ENCODE measurements at regions not wholly inside any gene's neighbourhood (a gene's known extent, or its start where the extent isn't known, plus 50 kb on each side); places are given as distances from the start of the nearest gene placed in this dataset.

GRCh38 chr7:156024201-156024600, 211.9 kb upstream of the SHH start:
- Mint-ChIP-seq H3K36me3 (ENCODE audit: insufficient read depth, unreplicated experiment) (no peaks in the 10 kb centered on the region), H3K27me3 (ENCODE audit: insufficient read depth, unreplicated experiment) (peaks cover 3% of the 10 kb centered on the region), H3K27ac (ENCODE audit: low read depth, unreplicated experiment) (no peak overlapping the region), H3K9me3 (ENCODE audit: unreplicated experiment) (no peaks in the 10 kb centered on the region), H3K4me3 (ENCODE audit: unreplicated experiment) (no peak overlapping the region), H3K4me1 (ENCODE audit: insufficient read depth, unreplicated experiment) (no peaks in the 10 kb centered on the region)
- intact Hi-C loops (cut with micrococcal nuclease), result no loop called here
- BruUV-seq (replicated peaks), result no TSS peak
- CTCF ChIA-PET, result interaction anchor here (0.6 kb wide), 1 partner anchor 20 kb away, joined by 3 read pairs; no protein-coding TSS in a partner anchor
- no peak for DNase-seq (ENCODE audit: unreplicated experiment)
- no peak for TF ChIP-seq CTCF (IDR thresholded peaks at IDR 0.05; ENCODE audit: unreplicated experiment)
- POLR2A ChIA-PET, result no interaction called here

GRCh38 chr7:156022483-156023459, 210.5 kb upstream of the SHH start:
- no peak for TF ChIP-seq CTCF (IDR thresholded peaks at IDR 0.05; ENCODE audit: unreplicated experiment)
- no peak overlapping the region for H3K4me3 Mint-ChIP-seq (ENCODE audit: unreplicated experiment)
- POLR2A ChIA-PET, result interaction anchor here (0.6 kb wide), 1 partner anchor 117 kb away, joined by 4 read pairs; no protein-coding TSS in a partner anchor
- H3K36me3 Mint-ChIP-seq (ENCODE audit: insufficient read depth, unreplicated experiment), result no peaks in the 10 kb centered on the region
- no peak for DNase-seq (ENCODE audit: unreplicated experiment)
- BruUV-seq (replicated peaks), result no TSS peak
- intact Hi-C loops (cut with micrococcal nuclease), result no loop called here
- peaks cover 5% of the 10 kb centered on the region for H3K9me3 Mint-ChIP-seq (ENCODE audit: unreplicated experiment)
- H3K27me3 Mint-ChIP-seq (ENCODE audit: insufficient read depth, unreplicated experiment), result peaks cover 5% of the 10 kb centered on the region
- no peaks in the 10 kb centered on the region for H3K4me1 Mint-ChIP-seq (ENCODE audit: insufficient read depth, unreplicated experiment)
- CTCF ChIA-PET, result interaction anchor here (1.1 kb wide), 1 partner anchor 10 kb away, joined by 3 read pairs; no protein-coding TSS in a partner anchor
- no peak overlapping the region for H3K27ac Mint-ChIP-seq (ENCODE audit: low read depth, unreplicated experiment)

- no peak overlapping the region for H3K4me3 Mint-ChIP-seq (ENCODE audit: unreplicated experiment)
- H3K4me1 Mint-ChIP-seq (ENCODE audit: insufficient read depth, unreplicated experiment), result no peaks in the 10 kb centered on the region
- no peak for DNase-seq (ENCODE audit: unreplicated experiment)
- H3K27me3 Mint-ChIP-seq (ENCODE audit: insufficient read depth, unreplicated experiment), result peaks cover 18% of the 10 kb centered on the region
- intact Hi-C loops (cut with micrococcal nuclease), result no loop called here
- no peak for TF ChIP-seq CTCF (IDR thresholded peaks at IDR 0.05; ENCODE audit: unreplicated experiment)
- no TSS peak for BruUV-seq (replicated peaks)
- ChIA-PET POLR2A (no interaction called here), CTCF (no interaction called here)
- H3K36me3 Mint-ChIP-seq (ENCODE audit: insufficient read depth, unreplicated experiment), result no peaks in the 10 kb centered on the region
- H3K9me3 Mint-ChIP-seq (ENCODE audit: unreplicated experiment), result peaks cover 5% of the 10 kb centered on the region
- H3K27ac Mint-ChIP-seq (ENCODE audit: low read depth, unreplicated experiment), result no peak overlapping the region
Observed at GRCh38 chr7:156021471-156021870, 209.2 kb upstream of the SHH start.

GRCh38 chr7:156020566-156020965, 208.3 kb upstream of the SHH start:
- Mint-ChIP-seq H3K4me1 (ENCODE audit: insufficient read depth, unreplicated experiment) (no peaks in the 10 kb centered on the region), H3K27me3 (ENCODE audit: insufficient read depth, unreplicated experiment) (peaks cover 21% of the 10 kb centered on the region), H3K4me3 (ENCODE audit: unreplicated experiment) (no peak overlapping the region), H3K36me3 (ENCODE audit: insufficient read depth, unreplicated experiment) (no peaks in the 10 kb centered on the region), H3K9me3 (ENCODE audit: unreplicated experiment) (peaks cover 5% of the 10 kb centered on the region), H3K27ac (ENCODE audit: low read depth, unreplicated experiment) (no peak overlapping the region)
- intact Hi-C loops (cut with micrococcal nuclease), result no loop called here
- no peak for TF ChIP-seq CTCF (IDR thresholded peaks at IDR 0.05; ENCODE audit: unreplicated experiment)
- BruUV-seq (replicated peaks), result no TSS peak
- no peak for DNase-seq (ENCODE audit: unreplicated experiment)
- CTCF ChIA-PET, result no interaction called here
- POLR2A ChIA-PET, result no interaction called here

All from MCF 10A (cell line).